CD4-positive, CD25-positive, alpha-beta regulatory T cell (primary cell): ENCODE measurements at regions not wholly inside any gene's neighbourhood (a gene's known extent, or its start where the extent isn't known, plus 50 kb on each side); places are given as distances from the start of the nearest gene placed in this dataset.

Experiments used
- ATAC-seq, 2 donors: fragments of 150-1000 bp; cut with Tn5 transposase; one replicate each; pipeline ENCODE4 v1.10.0; 2021; ENCODE audit warnings: low read depth in 2 of 2, moderate number of reproducible peaks in 2 of 2, moderate library complexity in 1 of 2
- DNase-seq, 3 donors: peaks; one replicate each; pipeline versions ENCODE4 v3.0.0 to v3.0.0-alpha.2; 2012 to 2022; ENCODE audit warnings: mixed read lengths in 1 of 3
- H3K27ac ChIP-seq: one replicate; pipeline ENCODE4 v1.7.0; 2013; ENCODE audit warnings: mild to moderate bottlenecking, low read length; ENCODE audit not compliant: insufficient read depth, poor library complexity, severe bottlenecking
- H3K27me3 ChIP-seq: one replicate; pipeline ENCODE4 v1.7.0; 2013; ENCODE audit warnings: low read length; ENCODE audit not compliant: control insufficient read depth, insufficient read depth
- H3K36me3 ChIP-seq: one replicate; pipeline ENCODE4 v1.7.0; 2013; ENCODE audit warnings: mild to moderate bottlenecking, low read length, moderate library complexity; ENCODE audit not compliant: control insufficient read depth, insufficient read depth
- H3K4me1 ChIP-seq: 2 replicates; pipeline ENCODE4 v1.7.0; 2013; ENCODE audit warnings: mild to moderate bottlenecking, low read length; ENCODE audit not compliant: insufficient read depth, control insufficient read depth, poor library complexity, severe bottlenecking
- H3K4me3 ChIP-seq: one replicate; pipeline ENCODE4 v1.7.0; 2013; ENCODE audit warnings: low read depth, mild to moderate bottlenecking, low read length, moderate library complexity
- H3K9me3 ChIP-seq, 2 experiments: 1 replicate in 1 of 2; 2 replicates in 1 of 2; pipeline ENCODE4 v1.7.0; 2013; ENCODE audit warnings: low read length in 2 of 2, mild to moderate bottlenecking in 1 of 2, moderate library complexity in 1 of 2; ENCODE audit not compliant: control insufficient read depth in 2 of 2
- H3K27ac Mint-ChIP-seq, 3 donors: one replicate each; pipeline ENCODE4 v1.8.0; 2020 to 2022; ENCODE audit warnings: mild to moderate bottlenecking in 3 of 3, mixed read lengths in 3 of 3, moderate library complexity in 2 of 3
- H3K27me3 Mint-ChIP-seq: one replicate; pipeline ENCODE4 v1.8.0; 2022; ENCODE audit warnings: mild to moderate bottlenecking, mixed read lengths
- H3K36me3 Mint-ChIP-seq: one replicate; pipeline ENCODE4 v1.8.0; 2020; ENCODE audit warnings: mixed read lengths
- H3K4me1 Mint-ChIP-seq, 4 donors: one replicate each; pipeline ENCODE4 v1.8.0; 2020 to 2022; ENCODE audit warnings: mixed read lengths in 4 of 4, mild to moderate bottlenecking in 1 of 4
- H3K4me3 Mint-ChIP-seq, 4 donors: one replicate each; pipeline ENCODE4 v1.8.0; 2020 to 2022; ENCODE audit warnings: mild to moderate bottlenecking in 4 of 4, mixed read lengths in 4 of 4, moderate library complexity in 3 of 4
- H3K9me3 Mint-ChIP-seq, 7 donors: one replicate each; pipeline ENCODE4 v1.8.0; 2020 to 2022; ENCODE audit warnings: mixed read lengths in 7 of 7, mild to moderate bottlenecking in 3 of 7, moderate library complexity in 2 of 7

DNA sequence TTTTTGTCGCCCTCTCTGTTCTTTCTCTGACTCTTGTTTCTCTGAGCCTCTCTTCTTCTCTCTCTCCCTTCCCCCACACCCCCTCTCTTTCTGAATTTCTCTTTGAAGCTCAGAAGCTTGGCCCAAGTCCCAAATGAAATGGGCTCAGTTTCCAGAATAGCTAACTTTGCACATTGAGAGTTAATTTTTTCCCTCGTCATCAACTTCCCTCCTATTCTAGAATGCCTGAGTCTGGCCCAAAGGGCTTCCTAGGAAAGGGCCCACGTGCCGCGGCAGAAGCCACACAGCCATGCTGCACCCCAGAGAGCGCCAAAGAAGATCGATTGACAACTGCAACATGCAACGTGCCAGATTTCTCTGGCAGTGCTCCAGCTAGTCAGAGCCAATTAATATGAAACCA is 588.8 kb upstream of the KLF4 start:
- Histone ChIP-seq H3K36me3 (no peaks in the 10 kb centered on the region), H3K9me3 (no peaks in the 10 kb centered on the region), H3K27ac (no peak overlapping the region), H3K27me3 (no peaks in the 10 kb centered on the region), H3K4me1 (no peaks in the 10 kb centered on the region), H3K4me3 (no peak overlapping the region)
- Mint-ChIP-seq H3K9me3 (peaks cover 0 to 12% (median 5%) of the 10 kb centered on the region in 7 donors), H3K4me1 (no peaks in the 10 kb centered on the region), H3K27me3 (no peaks in the 10 kb centered on the region), H3K4me3 (no peak overlapping the region), H3K27ac (no peak overlapping the region), H3K36me3 (peaks cover 7% of the 10 kb centered on the region)
- DNase-seq: no peak
- ATAC-seq: no peak

DNA sequence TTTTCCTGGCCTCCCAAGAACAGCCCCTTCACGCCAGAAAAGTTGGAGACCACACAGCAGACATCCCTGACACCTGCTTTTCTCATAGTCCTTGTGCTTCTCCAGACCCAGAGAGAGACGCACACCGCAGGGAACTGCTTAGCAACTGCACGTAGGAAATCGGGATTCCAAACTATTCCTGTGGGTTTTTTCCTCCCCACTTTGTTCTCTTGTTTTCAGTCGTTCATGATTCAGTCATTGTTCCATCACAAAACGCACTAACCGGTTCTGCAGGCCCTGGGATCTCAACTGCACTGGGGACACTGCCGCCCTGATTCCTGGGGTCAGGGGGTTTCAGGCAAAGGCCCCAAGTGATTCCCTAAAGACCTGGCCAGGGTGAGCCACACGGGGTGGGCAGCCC is 588.0 kb upstream of the KLF4 start:
- H3K36me3 Mint-ChIP-seq: peaks cover 7% of the 10 kb centered on the region
- Histone ChIP-seq H3K9me3 (no peaks in the 10 kb centered on the region), H3K27me3 (no peaks in the 10 kb centered on the region), H3K36me3 (no peaks in the 10 kb centered on the region), H3K4me3 (no peak overlapping the region), H3K27ac (no peak overlapping the region), H3K4me1 (no peaks in the 10 kb centered on the region)
- H3K27ac Mint-ChIP-seq: no peak overlapping the region
- H3K4me1 Mint-ChIP-seq: no peaks in the 10 kb centered on the region
- no peak for DNase-seq
- no peak for ATAC-seq
- H3K9me3 Mint-ChIP-seq: peaks cover 0 to 12% (median 5%) of the 10 kb centered on the region in 7 donors
- H3K27me3 Mint-ChIP-seq: no peaks in the 10 kb centered on the region
- H3K4me3 Mint-ChIP-seq: no peak overlapping the region

DNA sequence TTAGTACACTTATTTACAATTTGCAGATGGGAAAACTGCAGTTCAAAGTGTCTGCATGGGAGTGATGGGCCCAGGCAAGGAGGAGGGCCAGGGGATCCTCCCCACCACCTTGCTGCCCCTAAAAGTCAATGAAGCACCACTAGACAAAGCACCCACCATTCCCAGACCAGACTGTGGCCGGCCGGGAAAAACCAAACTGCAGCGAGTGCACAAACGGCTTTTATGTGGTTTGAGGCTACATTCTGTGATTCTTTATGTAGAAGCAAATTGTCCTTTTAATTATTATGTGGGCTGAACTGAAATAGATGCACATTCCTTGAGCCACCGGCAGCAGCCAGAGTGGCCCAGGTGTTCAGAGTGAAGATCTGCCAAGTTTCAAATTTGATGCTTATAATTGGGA is 585.3 kb upstream of the KLF4 start:
- Mint-ChIP-seq H3K9me3 (peaks cover 0 to 12% (median 3%) of the 10 kb centered on the region in 7 donors), H3K36me3 (peaks cover 7% of the 10 kb centered on the region), H3K27me3 (no peaks in the 10 kb centered on the region), H3K27ac (no peak overlapping the region), H3K4me1 (no peaks in the 10 kb centered on the region), H3K4me3 (no peak overlapping the region)
- no peaks in the 10 kb centered on the region for H3K9me3 ChIP-seq
- ATAC-seq (no peak), DNase-seq (no peak)
- H3K27me3 ChIP-seq: no peaks in the 10 kb centered on the region
- H3K4me1 ChIP-seq: no peaks in the 10 kb centered on the region
- no peak overlapping the region for H3K4me3 ChIP-seq
- no peak overlapping the region for H3K27ac ChIP-seq
- H3K36me3 ChIP-seq: no peaks in the 10 kb centered on the region

DNA sequence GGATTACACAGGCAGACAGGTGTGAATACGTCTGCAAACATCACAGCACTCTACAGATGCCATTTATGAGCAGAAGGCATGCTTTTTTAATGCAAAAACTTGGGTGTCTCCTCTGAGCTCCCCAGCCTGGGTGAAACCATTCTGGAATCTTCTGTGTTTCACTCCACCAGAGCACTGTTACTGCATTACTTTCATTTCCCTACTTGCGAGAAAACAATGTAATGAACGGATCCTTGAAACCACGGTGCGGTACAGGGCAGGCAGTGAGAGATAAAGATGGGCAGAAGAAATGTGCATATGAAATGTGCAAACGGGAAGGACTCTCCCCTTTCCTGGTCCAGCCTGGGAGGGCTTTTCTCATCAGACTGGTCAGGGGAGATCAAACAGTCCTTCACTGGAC is 584.3 kb upstream of the KLF4 start:
- Histone ChIP-seq H3K36me3 (no peaks in the 10 kb centered on the region), H3K4me1 (no peaks in the 10 kb centered on the region), H3K9me3 (no peaks in the 10 kb centered on the region), H3K4me3 (no peak overlapping the region), H3K27me3 (no peaks in the 10 kb centered on the region), H3K27ac (no peak overlapping the region)
- Mint-ChIP-seq H3K27ac (no peak overlapping the region), H3K27me3 (no peaks in the 10 kb centered on the region), H3K9me3 (peaks cover 0 to 12% (median 3%) of the 10 kb centered on the region in 7 donors), H3K36me3 (peaks cover 7% of the 10 kb centered on the region), H3K4me3 (no peak overlapping the region), H3K4me1 (no peaks in the 10 kb centered on the region)
- ATAC-seq: no peak
- no peak for DNase-seq

DNA sequence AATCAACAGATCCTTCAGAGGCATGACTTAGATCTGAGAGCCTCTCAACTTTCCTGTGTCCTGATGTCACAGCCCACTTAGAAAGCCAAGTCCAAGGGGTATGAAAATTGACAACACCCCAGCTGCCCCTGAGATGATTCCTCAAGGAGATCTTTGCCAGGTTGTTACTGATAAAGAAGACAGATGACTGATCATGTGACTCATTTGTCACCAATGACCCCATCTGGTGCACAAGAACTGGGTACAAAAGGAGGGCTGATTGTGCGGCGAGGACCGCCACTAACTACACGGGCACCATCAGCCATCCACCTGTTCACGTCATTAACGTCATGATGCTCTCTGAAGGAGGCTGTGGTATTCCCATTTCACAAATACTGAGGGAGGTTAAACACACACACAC is 583.2 kb upstream of the KLF4 start:
- no peaks in the 10 kb centered on the region for H3K4me1 ChIP-seq
- no peaks in the 10 kb centered on the region for H3K4me1 Mint-ChIP-seq
- no peaks in the 10 kb centered on the region for H3K27me3 ChIP-seq
- no peak overlapping the region for H3K4me3 Mint-ChIP-seq
- no peaks in the 10 kb centered on the region for H3K36me3 Mint-ChIP-seq
- no peak for DNase-seq
- H3K27ac ChIP-seq: no peak overlapping the region
- H3K27ac Mint-ChIP-seq: no peak overlapping the region
- H3K27me3 Mint-ChIP-seq: no peaks in the 10 kb centered on the region
- no peak overlapping the region for H3K4me3 ChIP-seq
- no peak for ATAC-seq
- H3K9me3 ChIP-seq: no peaks in the 10 kb centered on the region
- peaks cover 0 to 6% (median 0%) of the 10 kb centered on the region in 7 donors for H3K9me3 Mint-ChIP-seq
- H3K36me3 ChIP-seq: no peaks in the 10 kb centered on the region

DNA sequence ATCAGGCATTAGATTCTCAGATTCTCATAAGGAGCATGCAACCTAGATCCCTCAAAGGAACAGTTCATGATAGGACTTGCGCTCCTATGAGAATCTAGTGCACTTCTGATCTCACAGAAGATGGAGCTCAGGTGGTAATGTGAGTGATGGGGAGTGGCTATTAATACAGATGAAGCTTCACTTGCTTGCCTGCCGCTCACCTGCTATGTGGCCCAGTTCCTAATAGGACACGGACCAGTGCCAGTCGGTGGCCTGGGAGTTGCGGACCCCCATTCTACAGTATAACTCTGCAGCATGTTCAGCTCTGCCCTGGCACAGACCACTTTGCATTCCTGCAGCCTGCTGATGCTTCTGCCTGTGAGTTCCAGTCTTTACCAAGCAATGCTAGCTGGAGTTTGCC is 581.3 kb upstream of the KLF4 start:
- H3K36me3 Mint-ChIP-seq: no peaks in the 10 kb centered on the region

DNA sequence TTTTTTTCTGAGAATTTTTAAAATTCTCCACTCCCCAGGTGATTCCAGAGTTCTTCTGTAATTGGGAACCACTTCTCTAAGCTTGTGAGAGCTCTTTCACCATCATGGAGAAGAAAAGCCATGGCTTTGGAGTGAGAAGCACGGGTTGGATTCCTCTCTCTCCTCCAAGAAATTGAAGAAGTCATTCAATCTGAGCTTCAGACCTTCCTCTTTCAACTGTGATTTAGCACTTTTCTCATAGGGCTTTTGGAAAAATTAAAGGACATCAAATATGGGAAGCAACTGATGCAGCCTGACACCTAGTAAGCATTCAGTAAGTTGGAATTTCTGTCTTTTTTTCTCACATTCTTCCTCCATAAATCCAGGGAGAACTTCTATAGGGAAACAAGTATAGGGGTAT is 580.4 kb upstream of the KLF4 start:
- DNase-seq (no peak), ATAC-seq (no peak)
- no peaks in the 10 kb centered on the region for H3K4me1 ChIP-seq
- Mint-ChIP-seq H3K4me1 (no peaks in the 10 kb centered on the region), H3K4me3 (no peak overlapping the region), H3K9me3 (peaks cover 0 to 6% (median 2%) of the 10 kb centered on the region in 7 donors), H3K36me3 (no peaks in the 10 kb centered on the region), H3K27me3 (no peaks in the 10 kb centered on the region), H3K27ac (no peak overlapping the region)
- H3K27ac ChIP-seq: no peak overlapping the region
- no peaks in the 10 kb centered on the region for H3K9me3 ChIP-seq
- H3K27me3 ChIP-seq: no peaks in the 10 kb centered on the region
- H3K36me3 ChIP-seq: no peaks in the 10 kb centered on the region
- no peak overlapping the region for H3K4me3 ChIP-seq

More for the DNA sequence above, 581.3 kb upstream of the KLF4 start:
- no peaks in the 10 kb centered on the region for H3K27me3 Mint-ChIP-seq
- H3K27ac ChIP-seq: no peak overlapping the region
- no peak overlapping the region for H3K4me3 Mint-ChIP-seq
- H3K4me1 Mint-ChIP-seq: no peaks in the 10 kb centered on the region
- no peaks in the 10 kb centered on the region for H3K9me3 ChIP-seq
- H3K9me3 Mint-ChIP-seq: peaks cover 0 to 6% (median 2%) of the 10 kb centered on the region in 7 donors
- H3K27ac Mint-ChIP-seq: no peak overlapping the region
- no peaks in the 10 kb centered on the region for H3K4me1 ChIP-seq
- H3K4me3 ChIP-seq: no peak overlapping the region
- ATAC-seq: no peak
- DNase-seq: no peak
- H3K36me3 ChIP-seq: no peaks in the 10 kb centered on the region
- H3K27me3 ChIP-seq: no peaks in the 10 kb centered on the region

DNA sequence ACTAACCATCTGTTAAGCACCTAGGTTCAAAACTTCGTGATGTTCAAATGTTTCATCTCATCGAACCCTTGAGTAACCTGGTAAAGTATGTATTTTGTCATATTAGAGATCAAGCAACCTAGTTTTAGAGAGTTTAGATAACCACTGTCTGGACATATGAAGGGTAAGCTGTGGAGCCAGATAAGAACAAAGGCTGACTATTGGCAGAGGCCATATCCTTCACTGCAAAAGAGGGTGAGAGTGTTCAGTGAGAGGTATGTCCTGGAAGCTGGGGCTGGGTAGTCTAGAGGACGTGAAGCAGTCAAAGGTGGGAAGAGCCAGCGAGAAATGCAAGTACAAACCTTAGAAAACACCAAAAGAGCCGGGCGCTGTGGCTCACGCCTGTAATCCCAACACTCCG is 573.1 kb upstream of the KLF4 start:
- Histone ChIP-seq H3K36me3 (no peaks in the 10 kb centered on the region), H3K27me3 (no peaks in the 10 kb centered on the region), H3K4me1 (no peaks in the 10 kb centered on the region), H3K27ac (no peak overlapping the region), H3K9me3 (no peaks in the 10 kb centered on the region), H3K4me3 (no peak overlapping the region)
- Mint-ChIP-seq H3K27ac (no peak overlapping the region), H3K27me3 (no peaks in the 10 kb centered on the region), H3K9me3 (peaks cover 0 to 9% (median 4%) of the 10 kb centered on the region in 7 donors), H3K4me1 (no peaks in the 10 kb centered on the region), H3K4me3 (no peak overlapping the region), H3K36me3 (no peaks in the 10 kb centered on the region)
- no peak for DNase-seq
- ATAC-seq: no peak
